ENCODE measurements at regions not wholly inside any gene's neighbourhood (a gene's known extent, or its start where the extent isn't known, plus 50 kb on each side); places are given as distances from the start of the nearest gene placed in this dataset.

DNA sequence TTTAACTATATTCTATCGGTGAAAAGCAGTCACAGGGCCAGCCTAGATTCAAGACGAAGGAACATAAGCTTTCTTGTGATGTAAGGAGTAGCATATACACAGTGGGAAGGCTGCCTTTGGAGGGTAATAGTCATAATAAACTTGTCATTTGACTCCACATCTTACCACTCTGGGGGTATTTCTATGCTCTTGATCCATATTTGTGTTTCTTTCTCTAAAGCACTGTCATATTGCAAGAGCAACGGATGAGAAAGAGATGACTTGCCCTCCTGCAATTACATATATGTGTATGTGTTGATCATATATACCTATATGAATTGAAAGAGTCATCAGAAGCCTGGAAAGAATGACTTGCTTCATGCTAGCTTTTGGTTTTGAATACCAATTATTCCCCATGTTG, 225.4 kb upstream of the HS3ST3A1 start:
- Histone ChIP-seq H2BK20ac (ENCODE audit: low read length) (no peak overlapping the region), H2BK5ac (ENCODE audit: low read depth, low read length) (no peak overlapping the region), H3K14ac (ENCODE audit: insufficient read length) (no peak overlapping the region), H4K5ac (ENCODE audit: insufficient read length, low read depth, low read length) (no peak overlapping the region), H3K56ac (replicated peaks; ENCODE audit: insufficient read length, low read depth, low read length) (no peak overlapping the region), H4K8ac (ENCODE audit: extremely low read depth, insufficient read depth, low read length) (no peak overlapping the region), H3K27me3 (replicated peaks in 1 of 4; ENCODE audit: control insufficient read depth in 3 of 4, extremely low read depth in 1 of 4, insufficient read depth in 3 of 4, low read length in 3 of 4) (no peaks in the 10 kb centered on the region), H2BK15ac (ENCODE audit: low read length) (no peak overlapping the region), H2BK12ac (ENCODE audit: low read depth, low read length) (no peak overlapping the region), H3K18ac (ENCODE audit: extremely low read depth, low read length) (no peak overlapping the region), H4K20me1 (replicated peaks in 1 of 2; ENCODE audit: control insufficient read depth in 1 of 2, insufficient read depth in 2 of 2, low read length in 2 of 2) (no peaks in the 10 kb centered on the region), H2AFZ (ENCODE audit: low read length) (no peak overlapping the region), H4K91ac (replicated peaks; ENCODE audit: insufficient read length, low read length) (no peak overlapping the region), H3K4me2 (ENCODE audit: insufficient read depth in 1 of 2, low read depth in 2 of 2, low read length in 2 of 2) (no peak overlapping the region), H3K4ac (replicated peaks; ENCODE audit: insufficient read length, low read depth, low read length) (no peak overlapping the region), H3K27ac (ENCODE audit: low read depth, low read length) (no peak overlapping the region), H3K9me3 (ENCODE audit: insufficient read depth in 2 of 2, low read depth in 1 of 2, low read length in 1 of 2) (no peaks in the 10 kb centered on the region), H2BK120ac (replicated peaks; ENCODE audit: low read depth, low read length) (no peak overlapping the region), H3K4me1 (replicated peaks in 1 of 4; ENCODE audit: control insufficient read depth in 3 of 4, insufficient read depth in 4 of 4, low read length in 3 of 4) (no peaks in the 10 kb centered on the region), H3K36me3 (ENCODE audit: control insufficient read depth in 2 of 4, insufficient read depth in 4 of 4, low read length in 3 of 4) (no peaks in the 10 kb centered on the region), H3K23ac (ENCODE audit: insufficient read length) (no peak overlapping the region), H2AK5ac (ENCODE audit: low read depth, low read length) (no peak overlapping the region), H3K23me2 (ENCODE audit: low read depth, low read length) (no peaks in the 10 kb centered on the region), H3K4me3 (ENCODE audit: extremely low read depth in 1 of 4, insufficient read depth in 2 of 4, low read depth in 3 of 4, low read length in 4 of 4) (no peak overlapping the region), H3K9ac (replicated peaks in 1 of 4; ENCODE audit: extremely low read depth in 1 of 4, low read depth in 3 of 4, low read length in 3 of 4) (no peak overlapping the region), H3K79me2 (ENCODE audit: control insufficient read depth in 1 of 2, insufficient read depth in 2 of 2, low read length in 2 of 2) (no peaks in the 10 kb centered on the region), H3K79me1 (ENCODE audit: low read depth, low read length) (no peaks in the 10 kb centered on the region)
- no peak for DNase-seq (ENCODE audit: low read depth in 1 of 2, low spot score in 2 of 2)
- CTCF ChIA-PET (ENCODE audit: partially characterized antibody), result no interaction called here
- 88% methylated on average over 3 of the region's 3 CpGs; no CpG with 5 or more reads in 1 of the 2 experiments for WGBS, 2 experiments (ENCODE audit: extremely low coverage in 1 of 2, insufficient coverage in 1 of 2, insufficient read length in 1 of 2, insufficient replicate concordance in 2 of 2, low coverage in 1 of 2, low lambda C conversion rate in 2 of 2, missing lambda C conversion rate in 1 of 2)
- POLR2A ChIA-PET (ENCODE audit: partially characterized antibody), result no interaction called here
- FAIRE-seq, result no peak
- no peak for TF ChIP-seq SIRT6 (IDR thresholded peaks at IDR 0.05; ENCODE audit: low read length)
- no peak for TF ChIP-seq TCF12 (IDR thresholded peaks at IDR 0.05; ENCODE audit: low read depth, low read length)
- no peak for TF ChIP-seq SP4 (IDR thresholded peaks at IDR 0.05; ENCODE audit: low read length)
- no peak for TF ChIP-seq SIN3A (conservative IDR thresholded peaks at IDR 0.05 in 1 of 2, IDR thresholded peaks at IDR 0.05 in 1 of 2; ENCODE audit: low read depth in 1 of 2, low read length in 2 of 2)

All from H1 (cell line).